NCI-H2171 (cell line): ENCODE measurements at regions not wholly inside any gene's neighbourhood (a gene's known extent, or its start where the extent isn't known, plus 50 kb on each side); places are given as distances from the start of the nearest gene placed in this dataset.
"Not testable (repeated sequence)": the region's sequence is repeated elsewhere in the genome, so short reads cannot be mapped to it uniquely, and the experiment has no call there.

Source experiments
- DNase-seq: peaks from one replicate; lab custom pipeline; 2025; lab: John Stamatoyannopoulos, UW

GRCh38 chr2:35538796-35539195, 816.8 kb upstream of the CRIM1 start:
- DNase-seq = no peak

DNA sequence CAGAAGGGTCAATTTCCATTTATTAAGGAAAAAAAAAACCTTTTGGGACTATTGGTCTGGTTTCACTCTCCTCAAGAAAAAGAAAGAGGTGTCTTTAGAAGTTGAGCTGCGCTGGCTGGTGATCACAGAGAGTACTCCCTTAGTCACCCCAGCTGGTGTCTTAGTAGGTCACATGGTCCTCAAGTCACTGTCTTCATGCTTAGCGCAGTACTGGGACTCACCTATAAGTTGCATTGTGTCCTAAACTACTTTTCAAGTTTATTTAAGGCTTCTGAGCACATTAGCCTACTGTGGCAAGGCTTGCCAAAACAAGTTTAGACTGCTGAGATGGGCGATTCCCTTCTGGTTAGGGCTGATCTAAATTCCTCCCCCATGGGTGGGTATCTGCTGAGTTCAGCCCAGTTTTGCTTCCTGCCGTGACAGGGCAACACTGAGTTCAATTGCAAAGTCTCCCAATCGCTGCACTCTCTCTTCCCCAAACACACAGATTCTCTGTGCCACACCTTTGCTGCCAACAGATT, 824.9 kb upstream of the CRIM1 start:
- DNase-seq = no peak

DNA sequence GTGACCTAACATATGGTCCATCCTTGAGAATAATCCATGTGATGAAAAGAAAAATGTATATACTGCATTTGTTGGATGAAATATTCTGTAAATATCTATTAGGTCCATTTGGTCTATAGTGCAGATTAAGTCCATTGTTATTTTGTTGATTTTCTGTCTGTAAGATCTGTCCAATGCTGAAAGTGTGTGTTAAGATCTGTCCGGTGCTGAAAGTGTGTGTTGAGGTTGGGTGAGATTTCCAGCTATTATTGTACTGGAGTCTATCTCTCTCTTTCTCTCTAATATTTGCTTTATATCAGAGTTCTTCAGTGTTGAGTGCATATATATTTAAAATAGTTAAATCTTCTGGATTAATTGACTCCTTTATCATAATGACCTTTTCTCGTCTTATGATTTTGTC, 828.8 kb upstream of the CRIM1 start:
- DNase-seq = no peak

GRCh38 chr2:35522450-35522849, 833.1 kb upstream of the CRIM1 start:
- DNase-seq = no peak

GRCh38 chr2:35510636-35511035, 844.9 kb upstream of the CRIM1 start:
- DNase-seq = no peak

GRCh38 chr2:35508601-35509000, 847.0 kb upstream of the CRIM1 start:
- no peak for DNase-seq

DNA sequence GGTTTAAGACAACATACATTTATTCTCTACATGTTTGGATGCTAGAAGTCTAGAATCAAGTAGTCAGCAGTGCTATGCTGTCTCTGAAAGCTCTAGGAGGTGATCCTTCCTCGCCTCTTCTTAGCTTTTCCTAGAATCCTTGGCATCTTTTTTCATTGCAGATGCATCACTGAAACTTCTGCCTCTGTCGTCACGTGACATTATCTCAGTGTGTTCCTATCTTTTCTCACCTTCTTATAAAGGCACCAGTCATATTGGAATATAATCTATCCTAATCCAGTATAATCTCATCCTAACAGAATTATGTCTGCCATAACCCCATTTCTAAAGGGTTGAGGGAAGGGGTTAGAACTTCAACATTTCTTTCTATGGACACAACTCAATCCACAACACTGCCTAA, 851.2 kb upstream of the CRIM1 start:
- no peak for DNase-seq

DNA sequence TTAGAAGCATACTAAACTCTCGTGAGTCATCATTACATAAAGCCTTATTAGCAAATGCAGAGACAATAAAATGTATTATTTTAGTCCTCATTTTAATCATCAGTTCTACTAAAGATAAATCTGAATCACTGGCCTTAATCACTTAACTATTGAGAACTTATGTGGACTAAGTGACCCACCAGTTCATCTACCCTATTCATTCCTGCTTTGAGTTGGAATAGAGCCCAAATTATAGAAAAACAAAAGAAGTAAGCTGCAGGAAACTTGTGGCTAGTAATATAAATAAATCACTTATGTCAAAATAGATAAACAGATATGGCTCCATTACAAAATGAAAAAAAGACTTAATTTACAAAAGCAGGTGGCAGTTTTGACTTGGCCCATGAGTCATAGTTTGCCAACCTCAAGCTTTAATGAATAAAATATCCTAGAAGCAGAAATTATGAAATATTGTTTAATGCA, 851.8 kb upstream of the CRIM1 start:
- no peak for DNase-seq

DNA sequence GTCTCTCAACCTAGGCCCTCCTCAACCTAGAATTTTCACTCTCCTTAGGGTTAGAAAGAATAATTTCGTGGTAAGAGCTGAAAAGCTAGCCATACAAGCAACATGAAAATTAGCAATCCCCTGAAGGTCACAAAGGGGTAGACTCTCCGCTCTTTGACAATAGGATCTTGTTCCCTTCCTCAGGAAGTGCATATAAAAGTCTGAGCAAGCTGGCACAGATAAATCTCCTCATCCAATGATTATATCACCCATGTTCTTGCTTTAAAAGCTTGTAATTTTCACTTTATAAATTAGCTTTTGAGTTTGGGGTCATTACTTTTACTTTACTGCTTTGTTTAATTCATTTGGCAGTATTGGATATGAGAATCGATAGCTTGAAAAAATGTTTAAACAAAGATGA, 852.3 kb upstream of the CRIM1 start:
- no peak for DNase-seq

DNA sequence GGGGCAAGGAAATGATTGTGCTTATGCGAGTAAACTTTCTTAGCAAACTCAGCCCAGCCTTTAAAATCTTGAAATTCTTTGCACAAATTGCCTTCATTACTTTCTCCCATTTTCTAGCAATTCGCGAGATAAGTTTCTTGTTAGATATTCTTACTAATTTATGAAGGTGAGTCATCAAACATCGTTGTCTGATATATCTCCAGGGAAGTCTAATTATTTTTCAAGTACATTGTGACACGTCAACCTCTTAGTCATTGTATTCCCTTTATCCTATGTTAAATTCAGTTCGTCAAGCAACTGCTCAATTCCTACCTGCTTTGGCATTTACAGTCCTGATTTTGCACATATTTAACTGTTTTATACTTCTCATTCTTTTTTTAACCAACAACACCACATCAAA, 854.5 kb upstream of the CRIM1 start:
- no peak for DNase-seq

DNA sequence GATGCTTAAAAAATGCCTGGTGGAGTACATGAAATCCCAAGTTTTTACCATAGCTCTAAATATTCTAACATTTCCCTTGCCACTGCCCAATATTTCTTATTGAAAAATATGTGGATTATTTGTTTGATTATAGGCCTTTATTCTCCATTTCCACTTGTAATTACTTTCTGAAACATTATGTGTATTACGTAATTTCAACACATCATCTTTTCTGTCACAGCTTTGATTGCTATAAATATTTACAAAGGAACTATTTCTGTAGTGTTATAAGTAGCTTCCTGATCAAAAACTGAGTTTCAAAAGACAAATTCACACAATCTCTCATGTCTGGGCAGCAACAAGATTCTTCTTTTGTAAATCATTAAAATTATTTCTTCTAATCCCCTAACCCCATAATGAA, 859.6 kb upstream of the CRIM1 start:
- DNase-seq = no peak

- no peak for DNase-seq
Measured at GRCh38 chr2:35495182-35495581, 860.4 kb upstream of the CRIM1 start.

DNA sequence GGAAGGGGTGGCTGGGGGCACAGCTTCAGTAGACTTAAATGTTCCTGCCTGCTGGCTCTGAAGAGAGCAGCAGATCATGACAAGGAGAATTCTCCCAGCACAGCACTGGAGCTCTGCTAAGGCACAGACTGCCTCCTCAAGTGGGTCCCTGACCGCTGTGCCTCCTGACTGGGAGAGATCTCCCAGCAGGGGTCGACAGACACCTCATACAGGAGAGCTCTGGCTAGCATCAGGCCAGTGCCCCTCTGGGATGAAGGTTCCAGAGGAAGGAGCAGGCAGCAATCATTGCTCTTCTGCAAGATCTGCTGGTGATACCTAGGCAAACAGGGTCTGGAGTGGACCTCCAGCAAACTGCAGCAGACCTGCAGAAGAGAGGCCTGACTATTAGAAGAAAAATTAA, 877.5 kb upstream of the CRIM1 start:
- not testable (repeated sequence) for DNase-seq

DNA sequence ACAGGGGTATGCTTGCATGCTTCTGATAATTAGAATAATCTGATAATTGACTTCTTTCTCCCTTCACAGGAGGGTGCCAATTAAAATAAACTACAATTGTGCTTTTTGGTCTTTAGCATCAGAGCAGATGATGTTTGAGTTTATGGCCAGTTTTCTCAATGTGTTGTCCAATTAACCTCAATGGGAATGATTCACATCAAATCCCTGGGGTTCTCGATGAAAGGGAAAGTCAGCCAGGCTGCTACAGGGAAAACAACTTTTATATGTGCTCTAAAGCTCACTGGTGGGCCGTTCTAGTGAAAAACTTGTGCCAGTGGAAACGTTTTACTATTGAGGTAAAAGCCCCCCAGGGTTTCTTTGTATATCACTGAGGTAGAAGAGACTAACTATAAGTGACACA, 887.3 kb upstream of the CRIM1 start:
- no peak for DNase-seq

GRCh38 chr2:35463805-35464596, 891.6 kb upstream of the CRIM1 start:
- no peak for DNase-seq

DNA sequence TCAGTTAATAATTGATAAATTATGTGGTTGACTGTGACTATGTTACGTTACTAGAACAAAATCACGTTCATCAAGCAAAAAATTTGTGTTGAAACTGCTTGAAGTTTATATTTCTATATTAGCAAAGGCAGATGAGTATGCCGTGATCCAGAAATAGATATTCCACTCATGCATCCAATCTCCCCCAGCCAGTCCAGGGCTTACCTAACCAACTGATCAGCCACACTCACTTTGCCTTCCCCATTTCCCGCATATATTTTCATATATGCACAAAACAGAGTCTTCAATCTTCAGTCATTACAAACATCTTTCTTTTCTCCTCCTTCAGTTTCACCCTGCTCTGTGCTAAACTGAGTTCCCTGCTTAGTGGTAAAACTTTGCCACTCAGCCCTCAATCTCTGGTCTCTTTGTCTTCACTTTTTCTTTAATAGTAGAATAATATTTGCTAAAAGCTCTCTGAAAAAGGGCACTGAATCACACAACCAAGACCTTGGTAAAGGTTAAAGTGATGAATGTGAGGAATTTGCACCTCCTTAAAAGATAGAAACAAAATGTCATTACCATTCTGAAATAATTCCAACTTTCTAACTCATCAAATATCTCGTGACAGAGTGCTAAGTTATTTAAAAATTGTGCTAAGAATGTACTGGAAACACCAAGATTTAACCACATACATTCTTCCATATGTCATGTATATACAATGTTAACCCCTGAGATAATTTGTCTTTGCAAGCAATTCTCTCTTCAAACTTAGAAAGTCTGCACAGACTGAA, 893.2 kb upstream of the CRIM1 start:
- DNase-seq = no peak

GRCh38 chr2:35461406-35461805, 894.2 kb upstream of the CRIM1 start:
- DNase-seq = no peak

GRCh38 chr2:35454966-35455638, 900.5 kb upstream of the CRIM1 start:
- DNase-seq = no peak

DNA sequence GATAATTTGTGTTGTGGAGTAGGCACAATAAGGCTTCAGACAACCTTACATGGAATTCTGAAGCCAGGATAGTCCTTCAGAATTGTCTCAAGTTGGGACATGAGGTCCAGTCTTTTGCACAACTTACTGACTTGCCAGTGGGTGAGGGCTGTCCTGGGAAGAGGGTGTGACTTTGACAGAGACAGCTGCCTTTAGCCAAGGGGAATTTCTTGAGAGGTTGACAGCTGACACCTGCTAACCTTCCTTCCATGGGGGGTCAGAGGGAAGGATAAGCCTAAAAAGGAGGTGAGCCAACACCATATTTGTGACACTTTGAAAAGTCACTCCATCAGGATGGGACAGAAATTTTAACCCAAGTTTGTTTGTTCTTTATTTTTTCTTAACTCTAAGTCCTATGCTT, 907.8 kb upstream of the CRIM1 start:
- no peak for DNase-seq

DNA sequence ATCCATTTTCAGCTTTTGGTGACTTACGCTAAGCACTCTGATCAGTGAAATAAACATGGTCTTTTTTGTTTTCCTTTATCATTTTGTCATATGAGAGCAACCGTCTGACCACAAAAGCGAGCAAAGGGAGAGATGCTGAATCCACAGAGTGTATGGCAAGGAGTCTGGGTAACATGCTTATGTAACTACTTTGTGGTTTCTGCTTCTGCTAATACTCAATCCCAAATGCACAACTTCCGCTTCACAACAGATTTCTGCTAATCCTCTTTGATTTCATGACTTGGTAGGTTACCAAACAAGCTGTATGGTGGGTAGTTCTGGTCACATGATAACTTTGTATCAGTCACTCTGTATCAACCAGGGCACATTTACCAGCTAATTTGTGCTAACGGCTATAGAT, 908.4 kb upstream of the CRIM1 start:
- DNase-seq = no peak

DNA sequence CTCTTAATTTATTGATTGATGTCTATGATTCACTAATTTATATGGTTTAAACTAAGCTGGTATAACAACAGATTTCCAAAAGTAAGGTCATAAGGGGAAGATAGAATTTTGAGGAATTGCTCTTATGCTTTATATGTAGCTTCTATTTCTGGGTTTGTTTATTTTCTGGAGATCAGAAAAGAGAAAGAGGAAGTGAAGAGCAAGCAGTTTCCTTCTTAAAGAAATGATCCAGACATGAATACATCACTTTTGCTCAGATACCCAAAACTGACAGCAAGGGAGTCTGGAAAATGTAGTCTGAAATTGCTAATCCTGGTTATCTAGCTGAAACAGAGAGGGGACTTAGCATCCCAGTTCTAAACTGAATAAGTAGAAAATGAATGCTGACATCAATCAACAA, 912.5 kb upstream of the CRIM1 start:
- DNase-seq = no peak

DNA sequence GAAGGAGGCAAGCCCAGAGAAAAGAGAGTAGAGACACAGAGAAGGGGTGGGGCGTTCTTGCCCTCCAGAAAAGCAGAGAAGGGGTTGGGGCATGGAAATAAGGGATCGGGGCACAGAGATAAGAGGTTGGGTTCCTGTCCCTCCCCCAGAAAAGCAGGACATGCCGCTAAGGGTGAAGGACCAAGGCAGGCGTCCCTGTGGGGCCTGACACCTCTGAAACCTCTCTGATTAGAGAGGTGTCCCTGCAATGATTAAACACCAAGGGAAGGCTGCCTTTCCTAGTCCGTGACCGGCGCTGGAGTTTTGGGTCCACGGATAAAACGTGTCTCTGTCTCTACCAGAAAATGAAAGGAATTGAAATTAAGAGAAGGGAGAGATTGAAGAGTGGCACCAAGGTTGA, 914.0 kb upstream of the CRIM1 start:
- DNase-seq = not testable (repeated sequence)

- DNase-seq = not testable (repeated sequence)
Measured at GRCh38 chr2:35440308-35440707, 915.3 kb upstream of the CRIM1 start.
